Thyroid gland (tissue), 4 donors: ENCODE measurements at regions not wholly inside any gene's neighbourhood (a gene's known extent, or its start where the extent isn't known, plus 50 kb on each side); places are given as distances from the start of the nearest gene placed in this dataset.

Experiments used
- CTCF ChIP-seq, 6 experiments: fragments of 200-600 bp in 3 of 6; fragments of 450-650 bp in 3 of 6; sonication (generic) in 3 of 6; IDR thresholded peaks; one replicate each; pipeline ENCODE4 v1.5.1; 2016 to 2019; ENCODE audit warnings: antibody characterized with exemption in 6 of 6, mild to moderate bottlenecking in 2 of 6, inconsistent platforms in 1 of 6, moderate library complexity in 1 of 6
- POLR2A ChIP-seq, 2 donors: fragments of 450-650 bp; IDR thresholded peaks; one replicate each; pipeline ENCODE4 v1.6.1; 2017; ENCODE audit warnings: antibody characterized with exemption in 2 of 2, mild to moderate bottlenecking in 2 of 2, moderate library complexity in 1 of 2

- no peak for TF ChIP-seq CTCF (IDR thresholded peaks at IDR 0.05)
- TF ChIP-seq POLR2A (IDR thresholded peaks at IDR 0.05) = no peak
Observed at GRCh38 chr6:110557199-110557598, 80.8 kb upstream of the SLC22A16 start.
